ENCODE measurements at regions not wholly inside any gene's neighbourhood (a gene's known extent, or its start where the extent isn't known, plus 50 kb on each side); places are given as distances from the start of the nearest gene placed in this dataset.

GRCh38 chr2:220437938-220438337, 810.5 kb downstream of the SLC4A3 start:
- no peak for DNase-seq (ENCODE audit: low spot score)

GRCh38 chr2:220440731-220441130, 813.3 kb downstream of the SLC4A3 start:
- no peak for DNase-seq (ENCODE audit: low spot score)

GRCh38 chr2:220441404-220441803, 814.0 kb downstream of the SLC4A3 start:
- no peak for DNase-seq (ENCODE audit: low spot score)

GRCh38 chr2:220442012-220442411, 814.6 kb downstream of the SLC4A3 start:
- no peak for DNase-seq (ENCODE audit: low spot score)

GRCh38 chr2:220445429-220446105, 818.1 kb downstream of the SLC4A3 start:
- DNase-seq (ENCODE audit: low spot score): no peak

- DNase-seq (ENCODE audit: low spot score): no peak
Observed at GRCh38 chr2:220446106-220446712, 818.8 kb downstream of the SLC4A3 start.

GRCh38 chr2:220450846-220451245, 823.4 kb downstream of the SLC4A3 start:
- DNase-seq (ENCODE audit: low spot score): no peak

DNA sequence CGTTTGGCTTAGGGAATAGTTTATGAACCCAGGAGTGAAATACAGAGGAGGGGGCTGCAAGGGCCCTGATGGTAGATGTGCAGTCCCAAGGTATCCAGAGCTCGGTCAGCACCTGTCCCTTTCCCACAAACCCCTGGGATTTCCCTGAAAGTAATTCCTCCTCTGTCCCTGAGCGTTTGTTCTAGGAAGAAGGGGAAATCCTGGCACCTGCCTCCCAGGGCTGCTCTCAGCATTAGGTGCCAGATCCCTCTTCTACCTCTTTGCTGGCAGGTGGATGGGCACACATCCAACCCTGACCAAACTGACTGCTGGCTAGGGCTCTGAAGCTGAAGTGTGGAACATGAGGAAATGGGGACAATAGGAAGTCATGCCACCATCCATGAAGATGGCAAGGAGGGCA, 824.0 kb downstream of the SLC4A3 start:
- DNase-seq (ENCODE audit: low spot score): no peak

DNA sequence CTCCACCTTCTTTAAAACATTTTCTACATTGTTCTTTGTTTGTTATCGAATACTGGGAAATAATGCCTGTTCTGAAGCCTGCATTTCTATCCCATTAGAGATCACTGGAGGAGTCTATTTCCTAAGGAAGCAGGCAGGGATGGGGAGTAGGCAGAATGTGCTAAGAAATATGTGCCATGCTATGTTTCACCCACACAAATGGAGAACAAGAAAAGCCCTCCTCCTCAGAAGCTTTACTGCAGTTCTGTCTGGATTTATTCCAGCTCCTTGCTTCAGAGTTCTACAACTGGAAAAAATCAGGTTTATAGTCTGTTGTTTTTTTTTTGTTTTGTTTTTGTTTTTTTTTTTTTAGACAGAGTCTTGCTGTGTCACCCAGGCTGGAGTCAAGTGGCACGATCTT, 825.1 kb downstream of the SLC4A3 start:
- DNase-seq (ENCODE audit: low spot score): no peak

- DNase-seq (ENCODE audit: low spot score): no peak
Observed at GRCh38 chr2:220455351-220455990, 828.0 kb downstream of the SLC4A3 start.

- DNase-seq (ENCODE audit: low spot score): no peak
Observed at GRCh38 chr2:220458051-220458450, 830.6 kb downstream of the SLC4A3 start.

- no peak for DNase-seq (ENCODE audit: low spot score)
Observed at GRCh38 chr2:220460257-220460985, 833.0 kb downstream of the SLC4A3 start.

- DNase-seq (ENCODE audit: low spot score): no peak
Observed at GRCh38 chr2:220463876-220464275, 836.4 kb downstream of the SLC4A3 start.

GRCh38 chr2:220465700-220466099, 838.3 kb downstream of the SLC4A3 start:
- DNase-seq (ENCODE audit: low spot score): no peak

GRCh38 chr2:220466251-220466691, 838.8 kb downstream of the SLC4A3 start:
- DNase-seq (ENCODE audit: low spot score): no peak

DNA sequence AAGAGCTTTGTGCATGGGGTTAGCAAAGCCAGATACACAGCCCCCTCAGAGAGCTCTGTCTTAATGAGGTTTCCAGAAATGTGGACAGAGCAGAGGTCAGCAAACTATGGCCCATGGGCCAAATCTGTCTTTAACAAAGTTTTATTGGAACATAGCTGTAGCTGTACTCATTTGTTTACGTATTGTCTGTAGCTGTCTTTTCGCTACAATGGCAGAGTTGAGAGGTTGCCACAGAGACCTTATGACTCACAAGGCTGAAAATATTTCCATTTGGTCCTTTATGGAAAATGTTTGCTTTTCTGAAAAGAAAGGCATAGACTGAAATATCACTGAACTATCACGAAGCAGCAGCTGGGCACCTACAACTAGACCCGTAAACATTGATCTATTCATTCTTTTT, 841.8 kb downstream of the SLC4A3 start:
- DNase-seq (ENCODE audit: low spot score): no peak

DNA sequence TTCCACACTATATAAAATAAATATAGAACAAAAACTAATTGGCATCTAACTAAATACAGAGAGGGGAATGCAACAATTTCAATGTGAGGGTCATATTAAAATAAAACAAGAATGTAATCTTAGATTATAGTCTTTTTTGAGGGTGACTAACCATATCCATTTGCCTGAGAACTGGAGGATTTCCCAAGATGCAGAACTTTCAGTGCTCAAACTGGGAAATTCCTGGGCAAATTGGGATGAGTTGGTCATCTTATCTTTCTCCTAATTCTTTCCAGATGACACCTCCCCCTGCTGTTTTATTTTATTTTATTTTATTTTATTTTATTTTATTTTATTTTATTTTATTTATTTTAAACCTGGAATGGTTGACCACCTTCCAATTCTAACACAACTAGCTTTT, 846.2 kb downstream of the SLC4A3 start:
- no peak for DNase-seq (ENCODE audit: low spot score)

DNA sequence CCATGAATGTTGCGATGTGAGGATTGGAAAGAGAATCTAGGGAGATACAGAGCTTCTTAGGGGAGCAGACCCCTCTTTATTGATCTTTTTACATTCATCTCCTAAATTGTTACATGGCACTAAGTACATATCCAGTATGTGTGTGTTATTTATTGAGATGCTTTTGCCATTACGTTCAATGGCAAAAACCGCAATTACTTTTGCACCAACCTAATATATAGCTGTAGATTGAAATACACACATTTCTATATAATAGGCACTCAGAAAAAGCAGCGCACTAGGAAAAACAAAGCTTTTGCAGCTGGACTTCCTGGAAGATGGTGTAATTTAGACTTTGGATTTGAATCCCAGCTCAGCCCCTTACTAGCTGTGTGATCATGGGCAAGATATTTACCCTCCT, 849.4 kb downstream of the SLC4A3 start:
- DNase-seq (ENCODE audit: low spot score): no peak

DNA sequence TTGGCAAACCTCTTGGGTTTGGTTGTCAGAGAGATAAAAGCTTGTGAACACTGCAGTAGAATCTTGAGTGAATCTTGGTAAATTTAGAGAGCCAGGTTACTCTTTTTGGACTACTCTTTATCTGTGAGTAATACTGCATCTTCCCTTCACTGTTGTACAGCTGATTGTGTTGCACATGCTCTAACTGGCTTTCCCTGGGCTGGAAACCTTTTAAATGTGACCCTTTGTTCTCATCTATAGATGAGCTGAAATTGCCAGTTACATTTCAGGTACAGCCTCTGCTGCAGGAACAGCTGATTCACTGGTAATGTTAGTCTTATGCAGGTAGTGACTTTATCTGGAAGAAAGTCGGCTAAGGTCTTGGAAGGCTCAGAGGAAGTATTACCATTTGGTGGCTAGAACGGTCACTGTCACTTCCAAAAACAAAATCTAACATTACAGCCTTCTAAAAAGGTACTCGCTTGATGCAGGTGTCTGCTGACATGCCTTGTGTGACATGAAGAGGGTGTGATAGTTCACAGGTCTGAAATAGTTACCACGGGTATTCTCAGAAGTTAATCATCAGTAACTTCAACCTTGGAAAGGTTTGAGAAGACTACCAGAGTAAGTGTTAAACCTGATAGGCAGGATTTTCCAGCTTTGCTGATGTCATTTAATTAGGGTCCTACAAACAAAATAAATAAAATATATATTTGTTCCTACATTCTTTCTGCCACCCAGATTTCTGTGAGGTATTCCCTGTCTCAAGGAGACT, 851.1 kb downstream of the SLC4A3 start:
- DNase-seq (ENCODE audit: low spot score): no peak

DNA sequence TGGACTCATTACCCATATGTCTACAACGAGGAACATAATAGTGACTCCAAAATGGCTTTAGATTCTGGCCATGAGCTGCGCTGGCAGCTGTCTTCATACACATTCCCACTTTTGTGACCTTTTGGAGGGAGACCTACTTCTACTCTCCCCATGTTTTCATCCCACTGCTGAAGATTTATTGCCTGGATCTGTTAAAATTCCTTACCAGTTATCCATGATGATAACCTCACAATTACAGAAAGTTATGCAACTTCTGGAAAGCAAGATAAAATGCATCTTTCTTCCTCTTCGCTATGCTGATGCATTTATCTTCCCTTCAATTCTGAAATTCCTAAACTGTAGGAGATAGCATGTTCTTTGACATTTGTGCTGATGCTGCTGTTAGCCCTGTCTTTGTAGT, 855.3 kb downstream of the SLC4A3 start:
- DNase-seq (ENCODE audit: low spot score): no peak

DNA sequence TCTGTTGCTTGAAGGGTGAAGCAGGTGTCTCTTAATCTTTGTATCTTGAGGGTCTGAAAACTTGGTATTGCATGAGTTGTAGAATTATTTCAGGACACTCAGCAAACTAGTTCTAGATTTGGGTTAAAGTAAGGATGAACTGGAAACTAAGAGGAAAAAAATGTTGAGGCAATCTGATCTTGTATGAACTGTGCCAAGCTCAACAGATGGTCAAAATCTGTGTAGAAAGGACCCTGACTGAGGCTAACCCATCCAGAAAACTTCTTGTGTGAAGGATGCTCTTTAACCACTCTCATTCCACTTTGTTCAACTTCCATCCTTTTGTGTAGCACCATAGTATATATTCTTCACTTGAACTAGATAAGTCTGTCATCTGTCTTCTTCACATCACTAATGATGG, 861.7 kb downstream of the SLC4A3 start:
- no peak for DNase-seq (ENCODE audit: low spot score)

DNA sequence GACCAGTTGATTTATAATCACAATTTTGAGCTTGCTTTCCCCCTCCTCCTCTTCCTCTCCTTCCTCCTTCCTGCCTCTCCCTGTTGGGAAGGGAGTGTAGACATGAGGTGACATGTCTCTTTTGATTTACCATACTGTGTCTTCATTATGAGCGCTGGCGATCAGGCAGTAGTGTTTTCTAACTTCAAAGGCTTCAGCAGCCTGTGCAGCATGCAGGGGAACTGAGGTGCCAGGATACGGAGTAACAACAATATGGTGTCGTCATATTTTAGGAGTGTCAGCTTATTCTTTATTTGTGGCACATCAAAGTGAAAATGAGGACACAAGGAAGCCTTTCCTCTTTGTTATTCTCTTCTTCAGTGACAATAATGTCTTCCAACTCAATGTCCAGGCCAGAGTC, 864.2 kb downstream of the SLC4A3 start:
- DNase-seq (ENCODE audit: low spot score): no peak

Data from COLO829 (cell line).